IPS-11a (cell line): ENCODE measurements at regions not wholly inside any gene's neighbourhood (a gene's known extent, or its start where the extent isn't known, plus 50 kb on each side); places are given as distances from the start of the nearest gene placed in this dataset.
"Not testable (repeated sequence)": the region's sequence is repeated elsewhere in the genome, so short reads cannot be mapped to it uniquely, and the experiment has no call there.

ENCODE experiments used
- H3K4me3 ChIP-seq: one replicate; pipeline ENCODE4 v1.5.1; 2013; ENCODE audit warnings: low read depth, low read length, control low read depth

- no peak overlapping the region for H3K4me3 ChIP-seq
Observed at GRCh38 chr1:21385022-21385421, 54.9 kb upstream of the NBPF3 start.

DNA sequence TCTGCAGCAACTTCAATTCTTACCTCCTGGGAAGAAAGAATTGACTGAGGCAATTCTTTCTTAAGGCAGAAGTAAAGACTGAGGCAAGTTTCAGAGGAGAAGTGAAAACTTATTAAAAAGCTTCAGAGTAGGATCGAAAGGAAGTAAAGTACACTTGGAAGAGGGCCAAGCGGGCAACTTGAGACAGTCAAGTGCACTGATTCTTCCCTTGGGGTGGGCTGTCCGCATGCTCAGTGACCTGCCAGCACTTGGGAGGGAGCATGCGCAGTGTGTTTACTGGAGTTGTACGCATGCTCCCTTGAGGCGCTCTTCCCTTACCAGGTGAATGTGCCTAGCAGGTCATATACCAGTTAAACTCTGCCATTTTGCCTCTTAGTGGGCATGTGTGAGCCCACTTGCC, 55.3 kb upstream of the NBPF3 start:
- no peak overlapping the region for H3K4me3 ChIP-seq

- H3K4me3 ChIP-seq = no peak overlapping the region
Observed at GRCh38 chr1:21383785-21384401, 56.0 kb upstream of the NBPF3 start.

DNA sequence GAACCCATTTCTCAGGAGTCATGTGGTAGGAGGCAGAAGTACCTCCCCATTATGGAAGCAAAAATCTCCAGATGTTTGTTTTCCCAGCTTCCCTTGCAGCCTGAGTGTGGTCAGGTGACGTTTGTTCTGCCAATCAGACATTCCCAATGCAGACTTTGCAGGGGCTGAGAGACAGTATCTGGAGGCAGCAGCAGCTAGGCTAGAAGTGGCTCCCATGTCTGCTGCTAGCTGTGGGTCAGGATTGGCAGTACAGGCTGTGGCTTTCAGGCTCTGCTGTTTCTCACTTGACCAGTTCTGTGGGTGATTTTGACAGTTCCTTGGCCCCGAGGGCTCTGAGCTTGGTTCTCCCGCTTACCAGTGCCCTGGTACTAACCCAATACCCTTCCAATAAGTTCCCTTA, 58.6 kb upstream of the NBPF3 start:
- no peak overlapping the region for H3K4me3 ChIP-seq

GRCh38 chr1:21380147-21380546, 59.8 kb upstream of the NBPF3 start:
- not testable (repeated sequence) for H3K4me3 ChIP-seq

DNA sequence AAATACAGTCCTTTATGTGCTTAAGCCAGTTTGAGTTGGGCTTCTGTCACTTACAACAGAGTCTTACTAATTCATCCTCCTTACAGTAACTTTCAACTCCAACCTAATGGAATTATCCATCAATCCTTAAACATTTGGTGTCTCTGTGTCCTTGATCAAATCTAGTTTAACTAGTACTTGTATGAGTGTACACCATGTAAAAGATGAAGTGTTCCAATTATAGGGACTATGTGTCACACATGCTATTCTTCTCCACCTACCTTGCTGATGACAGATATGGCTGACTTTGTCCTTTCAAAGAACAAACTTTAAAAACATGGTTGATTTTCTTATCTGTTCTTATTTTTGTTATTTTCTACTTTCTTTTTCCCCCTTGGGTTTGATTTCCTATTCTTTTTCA, 60.4 kb upstream of the NBPF3 start:
- H3K4me3 ChIP-seq = no peak overlapping the region

GRCh38 chr1:21378705-21379494, 61.0 kb upstream of the NBPF3 start:
- H3K4me3 ChIP-seq = no peak overlapping the region

- H3K4me3 ChIP-seq = no peak overlapping the region
Observed at GRCh38 chr1:21372383-21372782, 67.6 kb upstream of the NBPF3 start.

DNA sequence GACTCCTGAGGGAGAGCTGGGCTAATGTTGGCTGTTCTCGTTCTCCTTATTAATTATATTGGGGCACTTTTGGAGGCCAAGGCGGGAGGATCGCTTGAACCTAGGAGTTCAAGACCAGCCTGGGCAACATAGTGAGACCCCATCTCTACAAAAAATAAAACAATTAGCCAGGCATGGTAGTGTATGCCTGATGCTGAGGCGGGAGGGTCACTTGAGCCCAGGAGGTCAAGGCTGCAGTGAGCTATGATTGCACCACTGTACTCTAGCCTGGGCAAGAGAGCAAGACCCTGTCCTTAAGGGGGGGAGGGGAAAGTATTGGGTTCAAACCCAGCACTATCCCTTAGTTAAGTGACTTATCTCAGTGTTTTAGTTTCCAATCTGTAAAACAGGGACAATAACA, 70.0 kb upstream of the NBPF3 start:
- H3K4me3 ChIP-seq = no peak overlapping the region

GRCh38 chr1:21368515-21369289, 71.2 kb upstream of the NBPF3 start:
- no peak overlapping the region for H3K4me3 ChIP-seq

- H3K4me3 ChIP-seq = not testable (repeated sequence)
Observed at GRCh38 chr1:21367973-21368514, 71.9 kb upstream of the NBPF3 start.

DNA sequence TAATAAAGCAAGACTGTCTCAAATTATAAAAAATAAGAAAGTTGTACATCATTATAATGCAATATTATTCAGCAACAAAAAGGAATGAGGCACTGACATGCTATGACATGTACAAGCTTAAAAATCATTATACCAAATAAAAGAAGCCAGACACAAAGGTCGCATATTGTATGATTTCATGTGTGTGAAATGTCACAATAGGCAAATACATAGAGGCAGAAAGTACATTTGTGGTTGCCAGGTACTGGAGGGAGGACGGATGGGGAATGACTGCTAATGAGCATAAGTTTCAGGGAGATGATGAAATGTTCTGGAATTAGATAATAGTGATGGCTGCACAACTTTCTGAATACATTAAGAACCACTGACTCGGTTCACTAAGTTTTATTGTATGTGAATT, 73.6 kb upstream of the NBPF3 start:
- H3K4me3 ChIP-seq = no peak overlapping the region

DNA sequence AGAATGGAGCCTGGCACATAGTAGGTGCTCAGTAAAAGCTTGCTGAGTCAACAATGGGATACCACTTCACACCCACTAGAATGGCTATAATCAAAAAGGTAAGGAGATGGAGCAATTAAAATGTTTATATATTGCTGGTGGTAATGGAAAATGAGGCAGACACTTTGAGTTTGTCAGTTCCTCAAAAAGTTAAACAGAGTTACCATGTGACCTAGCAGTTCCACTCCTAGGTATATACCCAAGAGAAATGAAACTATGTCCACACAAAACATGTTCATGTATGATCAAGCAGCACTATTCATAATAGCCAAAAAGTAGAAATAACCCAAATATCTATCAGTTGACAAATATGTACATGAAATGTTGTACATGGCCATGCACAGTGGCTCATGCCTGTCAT, 74.8 kb upstream of the ECE1 start:
- no peak overlapping the region for H3K4me3 ChIP-seq

DNA sequence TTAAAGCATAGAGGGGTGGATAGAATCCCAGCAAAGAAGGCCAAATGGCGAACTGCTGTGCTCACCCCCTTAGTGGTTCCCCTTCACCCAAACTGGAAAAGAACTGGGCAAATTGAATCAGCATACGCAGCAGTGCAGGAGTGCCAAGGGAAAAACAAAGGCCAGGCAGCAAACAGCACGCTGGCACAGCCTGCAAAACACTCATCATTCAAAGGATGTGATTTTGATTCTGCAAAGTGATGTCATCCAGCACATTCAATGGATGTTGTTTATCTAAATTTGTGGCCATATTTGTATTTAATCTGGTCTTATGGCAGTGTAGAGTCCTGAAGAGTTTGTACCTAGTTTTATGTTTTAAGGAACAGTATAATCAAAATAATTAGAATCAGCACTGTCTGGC, 71.8 kb upstream of the ECE1 start:
- H3K4me3 ChIP-seq = no peak overlapping the region

GRCh38 chr1:21361506-21361905, 71.2 kb upstream of the ECE1 start:
- no peak overlapping the region for H3K4me3 ChIP-seq

GRCh38 chr1:21357161-21357560, 66.9 kb upstream of the ECE1 start:
- no peak overlapping the region for H3K4me3 ChIP-seq

DNA sequence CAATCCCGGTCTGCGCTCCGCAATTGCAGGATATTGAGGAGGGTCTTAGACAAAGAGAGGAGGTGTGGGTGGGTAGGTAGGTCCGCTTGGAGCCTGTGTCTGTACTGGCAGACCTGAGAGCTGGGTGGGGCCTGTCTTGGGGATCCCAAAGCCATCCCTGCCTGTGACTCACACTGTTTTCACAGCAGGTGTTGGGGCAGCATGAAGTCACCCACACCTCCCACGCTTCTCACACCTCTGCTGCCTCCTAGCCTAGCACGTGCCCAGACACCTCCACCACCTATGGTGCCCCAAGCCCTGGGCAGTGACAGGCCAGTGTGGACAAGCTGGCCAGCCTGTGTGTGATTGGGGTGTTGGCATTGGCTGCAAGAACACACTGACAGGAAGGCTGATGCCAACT, 65.7 kb upstream of the ECE1 start:
- H3K4me3 ChIP-seq = no peak overlapping the region

GRCh38 chr1:21352586-21352985, 62.3 kb upstream of the ECE1 start:
- no peak overlapping the region for H3K4me3 ChIP-seq

- H3K4me3 ChIP-seq = no peak overlapping the region
Observed at GRCh38 chr1:21351901-21352300, 61.6 kb upstream of the ECE1 start.

GRCh38 chr1:21350202-21350885, 60.1 kb upstream of the ECE1 start:
- no peak overlapping the region for H3K4me3 ChIP-seq

GRCh38 chr1:21349693-21350092, 59.4 kb upstream of the ECE1 start:
- H3K4me3 ChIP-seq = no peak overlapping the region
